ENCODE measurements at regions not wholly inside any gene's neighbourhood (a gene's known extent, or its start where the extent isn't known, plus 50 kb on each side); places are given as distances from the start of the nearest gene placed in this dataset.

DNA sequence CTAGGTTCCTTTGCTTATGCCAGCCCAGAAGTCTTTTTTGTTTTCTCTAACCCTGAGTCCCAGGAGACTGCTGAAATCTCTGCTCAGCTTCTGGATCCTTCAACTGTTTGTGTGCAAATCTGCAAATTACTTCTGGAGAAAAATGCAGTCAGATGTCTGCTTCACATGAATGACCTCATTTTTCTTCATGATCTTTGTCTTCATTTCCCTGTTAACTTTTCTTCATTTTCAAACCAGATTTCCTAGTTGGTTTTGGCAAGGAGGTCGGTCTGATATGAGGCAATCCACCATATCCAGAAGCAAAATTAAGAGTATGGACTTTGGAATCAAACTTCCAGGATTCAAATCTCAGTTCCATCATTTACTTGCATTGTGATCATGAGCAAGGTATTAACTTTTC is 66.8 kb downstream of the ZNF503 start:
- no peak for TF ChIP-seq EZH2phosphoT487 (IDR thresholded peaks at IDR 0.05; ENCODE audit: insufficient read depth, low read depth)
- no peak for TF ChIP-seq EZH2 (IDR thresholded peaks at IDR 0.05; ENCODE audit: insufficient read depth, poor library complexity, severe bottlenecking)
